HepG2 (cell line): ENCODE measurements at regions not wholly inside any gene's neighbourhood (a gene's known extent, or its start where the extent isn't known, plus 50 kb on each side); places are given as distances from the start of the nearest gene placed in this dataset.

Experiments used
- ATAC-seq: fragments of 200-7000 bp; cut with Tn5 transposase; 3 replicates; pipeline ENCODE4 v1.9.1; 2020; ENCODE audit warnings: mild to moderate bottlenecking, moderate library complexity
- BruUV-seq: library from RNA; stranded (reverse); fragments of 400-500 nt; replicated peaks from 2 replicates; lab custom pipeline; 2021; lab: Mats Ljungman, UMichigan
- CTCF ChIA-PET: fragments of 300-600 bp; formaldehyde crosslinking; extraction: SDS; loops from one replicate; lab custom pipeline; 2021; ENCODE audit warnings: low total read pairs, inconsistent platforms, low intra/inter-chr PET ratio; lab: Yijun Ruan, JAX
- POLR2A ChIA-PET: fragments of 350-600 bp; sonication (Branson Sonifier 250); formaldehyde crosslinking; loops from one replicate; lab custom pipeline; 2020; ENCODE audit warnings: antibody characterized with exemption, inconsistent platforms; lab: Yijun Ruan, JAX
- DNase-seq: peaks from one replicate; pipeline ENCODE4 v3.0.0-alpha.2; 2015; ENCODE audit warnings: low spot score
- FAIRE-seq: peaks from 3 replicates; lab custom pipeline; 2011; peaks lifted over from hg19 to GRCh38; lab: Jason Lieb, UNC
- H2AFZ ChIP-seq: one replicate; pipeline ENCODE4 v1.6.1; 2011; ENCODE audit warnings: low read length, inconsistent platforms
- H3K27ac ChIP-seq: fragments of 300-600 bp; 3 replicates; pipeline ENCODE4 v1.8.0; 2011; ENCODE audit warnings: mixed run types, mild to moderate bottlenecking, mixed read lengths, low read length, inconsistent platforms; ENCODE audit not compliant: insufficient read depth; ENCODE audit errors: extremely low read length
- H3K27me3 ChIP-seq, 2 experiments: fragments of 200-600 bp in 1 of 2; 2 replicates in 1 of 2; 3 replicates in 1 of 2; pipeline versions ENCODE4 v1.6.0 to v1.8.0; 2011; ENCODE audit warnings: low read length in 2 of 2, mild to moderate bottlenecking in 2 of 2, moderate library complexity in 2 of 2, inconsistent platforms in 1 of 2; ENCODE audit not compliant: insufficient read depth in 2 of 2, control insufficient read depth in 1 of 2
- H3K36me3 ChIP-seq, 2 experiments: fragments of 200-600 bp in 1 of 2; replicated peaks in 1 of 2; 2 replicates in 1 of 2; 3 replicates in 1 of 2; pipeline versions ENCODE4 v1.5.1 to v1.8.0; 2011; ENCODE audit warnings: low read length in 2 of 2, inconsistent platforms in 1 of 2; ENCODE audit not compliant: insufficient read depth in 2 of 2, control insufficient read depth in 1 of 2
- H3K4me1 ChIP-seq: 2 replicates; pipeline ENCODE4 v1.5.1; 2012; ENCODE audit warnings: low read length, inconsistent platforms; ENCODE audit not compliant: insufficient read depth
- H3K4me2 ChIP-seq: 2 replicates; pipeline ENCODE4 v1.6.0; 2011; ENCODE audit warnings: low read depth, low read length, inconsistent platforms
- H3K4me3 ChIP-seq, 3 experiments: fragments of 200-600 bp in 1 of 3; sonication (generic), shearing (Covaris generic) in 1 of 3; replicated peaks in 1 of 3; 2 replicates each; pipeline ENCODE4 v1.5.1; 2011 to 2016; ENCODE audit warnings: low read length in 3 of 3, inconsistent platforms in 2 of 3, low read depth in 2 of 3, mild to moderate bottlenecking in 2 of 3, control low read depth in 1 of 3, mixed read lengths in 1 of 3; ENCODE audit not compliant: insufficient read depth in 1 of 3
- H3K79me2 ChIP-seq: one replicate; pipeline ENCODE4 v1.6.1; 2011; ENCODE audit warnings: low read length, inconsistent platforms; ENCODE audit not compliant: insufficient read depth
- H3K9ac ChIP-seq: 2 replicates; pipeline ENCODE4 v1.6.0; 2011; ENCODE audit warnings: mild to moderate bottlenecking, low read depth, low read length, inconsistent platforms; ENCODE audit not compliant: insufficient read depth
- H3K9me3 ChIP-seq: 2 replicates; pipeline ENCODE4 v1.5.1; 2012; ENCODE audit warnings: mild to moderate bottlenecking, low read length
- H4K20me1 ChIP-seq: 2 replicates; pipeline ENCODE4 v1.6.0; 2011; ENCODE audit warnings: inconsistent platforms, mild to moderate bottlenecking, low read length, moderate library complexity; ENCODE audit not compliant: insufficient read depth
- CENPX ChIP-seq: sonication (generic); formaldehyde crosslinking; IDR thresholded peaks from 2 replicates; pipeline ENCODE4 v1.9.0; 2021; ENCODE audit warnings: mild to moderate bottlenecking, missing genetic modification reagents, moderate library complexity
- HOXD1 ChIP-seq: sonication (generic); formaldehyde crosslinking; IDR thresholded peaks from 2 replicates; pipeline ENCODE4 v1.5.0; 2020; ENCODE audit warnings: missing genetic modification reagents
- JUND ChIP-seq: sonication (generic); formaldehyde crosslinking; IDR thresholded peaks from 2 replicates; pipeline ENCODE4 v1.8.0; 2022; ENCODE audit warnings: mild to moderate bottlenecking, missing genetic modification reagents
- MED1 ChIP-seq: sonication (generic); formaldehyde crosslinking; IDR thresholded peaks from 2 replicates; pipeline ENCODE4 v1.4.0; 2020; ENCODE audit warnings: missing genetic modification reagents
- MED13 ChIP-seq: sonication (generic); formaldehyde crosslinking; IDR thresholded peaks from 2 replicates; pipeline ENCODE4 v1.5.0; 2020; ENCODE audit warnings: missing genetic modification reagents
- NFKB2 ChIP-seq: sonication (generic); formaldehyde crosslinking; IDR thresholded peaks from 2 replicates; pipeline ENCODE4 v1.4.0; 2020; ENCODE audit warnings: missing genetic modification reagents, borderline replicate concordance
- NFKBIZ ChIP-seq: IDR thresholded peaks from 2 replicates; pipeline ENCODE4 v1.6.1; 2018; ENCODE audit warnings: missing genetic modification reagents, missing compliant biosample characterization
- SRF ChIP-seq: IDR thresholded peaks from 2 replicates; pipeline ENCODE4 v1.6.1; 2011; ENCODE audit warnings: mild to moderate bottlenecking, low read depth, low read length, moderate library complexity
- SUZ12 ChIP-seq: fragments of 150-350 bp; IDR thresholded peaks from 2 replicates; pipeline ENCODE4 v1.6.1; 2014; ENCODE audit warnings: low read depth, low read length
- SYNCRIP ChIP-seq: fragments of 200-400 bp; formaldehyde crosslinking; IDR thresholded peaks from 2 replicates; pipeline ENCODE4 v1.6.1; 2018; ENCODE audit warnings: mild to moderate bottlenecking, low read depth, low read length; ENCODE audit not compliant: insufficient read depth
- YY1 ChIP-seq: IDR thresholded peaks from 2 replicates; pipeline ENCODE4 v1.6.1; 2011; ENCODE audit warnings: low read length, low read depth, moderate library complexity, mild to moderate bottlenecking; ENCODE audit not compliant: insufficient read depth, insufficient replicate concordance
- ZFP36L2 ChIP-seq: sonication (generic); formaldehyde crosslinking; IDR thresholded peaks from 2 replicates; pipeline ENCODE4 v1.4.0; 2020; ENCODE audit warnings: missing genetic modification reagents
- ZFP62 ChIP-seq: sonication (generic); formaldehyde crosslinking; IDR thresholded peaks from 2 replicates; pipeline ENCODE4 v1.4.0; 2020; ENCODE audit warnings: missing genetic modification reagents
- ZNF207 ChIP-seq: fragments of 450-650 bp; IDR thresholded peaks from 2 replicates; pipeline ENCODE4 v1.6.1; 2016; ENCODE audit warnings: antibody characterized with exemption, borderline replicate concordance
- ZNF317 ChIP-seq: sonication (generic); formaldehyde crosslinking; IDR thresholded peaks from 2 replicates; pipeline ENCODE4 v1.5.0; 2020; ENCODE audit warnings: mild to moderate bottlenecking, missing genetic modification reagents
- ZNF746 ChIP-seq: sonication (generic); formaldehyde crosslinking; IDR thresholded peaks from 2 replicates; pipeline ENCODE4 v1.8.0; 2022; ENCODE audit warnings: mild to moderate bottlenecking, missing genetic modification reagents
- WGBS: methylation state at CpG from one replicate; pipeline ENCODE4 v1.1.6; 2017; ENCODE audit warnings: low lambda C conversion rate; 5-methylcytosine and 5-hydroxymethylcytosine counted together
- in situ Hi-C: cut with HindIII; loops from 2 replicates; pipeline ENCODE4 v1.10.0; 2017; ENCODE audit warnings: low pct_unique_long_range_greater_than_20kb; ENCODE audit not compliant: extremely low pct_ligation_motif_present
- intact Hi-C: fragments of 100-400 bp; cut with micrococcal nuclease; formaldehyde crosslinking; loops from one replicate; pipeline ENCODE4 v1.10.0; 2022; ENCODE audit not compliant: unreplicated experiment
- TF ChIP-seq, protein P1 (sequence below): IDR thresholded peaks from 2 replicates; pipeline ENCODE4 v1.6.1; 2016; ENCODE audit warnings: low read depth, borderline replicate concordance
- TF ChIP-seq, protein P2 (sequence below): sonication (generic); formaldehyde crosslinking; IDR thresholded peaks from 2 replicates; pipeline ENCODE4 v1.8.0; 2022; ENCODE audit warnings: mild to moderate bottlenecking, missing genetic modification reagents, moderate library complexity

DNA sequence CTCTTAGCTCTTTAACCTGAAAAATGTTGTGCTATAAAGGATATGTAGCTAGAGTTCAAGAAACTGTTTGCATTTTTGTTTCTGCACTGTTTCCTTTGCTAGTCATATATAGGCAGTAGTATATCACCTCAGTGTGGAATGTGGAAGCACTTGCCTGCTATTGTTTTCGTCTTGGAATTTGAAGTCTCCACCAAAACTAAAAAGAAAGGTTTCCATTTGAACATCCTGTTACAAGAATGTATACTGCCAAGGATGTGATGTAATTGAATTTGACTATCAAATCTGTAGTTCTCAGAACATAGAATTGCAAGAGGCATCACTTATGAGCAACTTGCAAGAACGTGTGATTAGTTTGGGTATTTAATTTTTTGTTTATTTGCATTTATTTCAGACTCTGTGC is 51.1 kb upstream of the MEOX2 start:
- in situ Hi-C loops: no loop called here
- FAIRE-seq (no peak), DNase-seq (no peak), ATAC-seq (no peak)
- Histone ChIP-seq H3K9ac (no peak overlapping the region), H3K27me3 (no peaks in the 10 kb centered on the region), H3K36me3 (no peaks in the 10 kb centered on the region), H3K4me3 (no peak overlapping the region), H3K4me2 (no peak overlapping the region), H3K9me3 (peaks cover 7% of the 10 kb centered on the region), H3K27ac (no peak overlapping the region), H3K4me1 (no peaks in the 10 kb centered on the region), H2AFZ (no peak overlapping the region), H3K79me2 (no peaks in the 10 kb centered on the region), H4K20me1 (no peaks in the 10 kb centered on the region)
- ChIA-PET POLR2A (no interaction called here), CTCF (no interaction called here)
- no TSS peak for BruUV-seq
- TF ChIP-seq, protein P1, sequence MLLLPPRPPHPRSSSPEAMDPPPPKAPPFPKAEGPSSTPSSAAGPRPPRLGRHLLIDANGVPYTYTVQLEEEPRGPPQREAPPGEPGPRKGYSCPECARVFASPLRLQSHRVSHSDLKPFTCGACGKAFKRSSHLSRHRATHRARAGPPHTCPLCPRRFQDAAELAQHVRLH (CRISPR knock-in tag): no peak
- no peak for TF ChIP-seq SUZ12
- TF ChIP-seq MED1 (CRISPR knock-in tag): no peak
- no peak for TF ChIP-seq CENPX (CRISPR knock-in tag)
- no peak for TF ChIP-seq NFKB2
- no peak for TF ChIP-seq ZFP62 (CRISPR knock-in tag)
- no peak for TF ChIP-seq YY1
- TF ChIP-seq ZFP36L2: no peak
- TF ChIP-seq SRF: no peak
- no peak for TF ChIP-seq SYNCRIP
- no peak for TF ChIP-seq NFKBIZ (CRISPR knock-in tag)
- no peak for TF ChIP-seq MED13 (CRISPR knock-in tag)
- TF ChIP-seq, protein P2, sequence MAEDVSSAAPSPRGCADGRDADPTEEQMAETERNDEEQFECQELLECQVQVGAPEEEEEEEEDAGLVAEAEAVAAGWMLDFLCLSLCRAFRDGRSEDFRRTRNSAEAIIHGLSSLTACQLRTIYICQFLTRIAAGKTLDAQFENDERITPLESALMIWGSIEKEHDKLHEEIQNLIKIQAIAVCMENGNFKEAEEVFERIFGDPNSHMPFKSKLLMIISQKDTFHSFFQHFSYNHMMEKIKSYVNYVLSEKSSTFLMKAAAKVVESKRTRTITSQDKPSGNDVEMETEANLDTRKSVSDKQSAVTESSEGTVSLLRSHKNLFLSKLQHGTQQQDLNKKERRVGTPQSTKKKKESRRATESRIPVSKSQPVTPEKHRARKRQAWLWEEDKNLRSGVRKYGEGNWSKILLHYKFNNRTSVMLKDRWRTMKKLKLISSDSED (CRISPR knock-in tag): no peak
- no peak for TF ChIP-seq ZNF207
- TF ChIP-seq JUND (CRISPR knock-in tag): no peak
- TF ChIP-seq HOXD1 (CRISPR knock-in tag): no peak
- TF ChIP-seq ZNF317 (CRISPR knock-in tag): no peak
- no peak for TF ChIP-seq ZNF746 (CRISPR knock-in tag)
- WGBS: 2% methylated on average over 2 of the region's 2 CpGs
- intact Hi-C loops: no loop called here
